Vagina (tissue), 2 donors: ENCODE measurements at regions not wholly inside any gene's neighbourhood (a gene's known extent, or its start where the extent isn't known, plus 50 kb on each side); places are given as distances from the start of the nearest gene placed in this dataset.

Experiments
- DNase-seq, 2 donors: peaks; one replicate each; pipeline ENCODE4 v3.0.0-alpha.2; 2017; ENCODE audit errors: extremely low spot score in 2 of 2
- H3K27ac ChIP-seq: fragments of 200-600 bp; sonication (generic); one replicate; pipeline ENCODE4 v1.5.1; 2019
- H3K27me3 ChIP-seq: fragments of 200-600 bp; sonication (generic); one replicate; pipeline ENCODE4 v1.5.1; 2019
- H3K36me3 ChIP-seq, 2 donors: fragments of 200-600 bp; sonication (generic); one replicate each; pipeline ENCODE4 v1.5.1; 2017 to 2019
- H3K4me1 ChIP-seq: fragments of 200-600 bp; sonication (generic); one replicate; pipeline ENCODE4 v1.5.1; 2019
- H3K4me3 ChIP-seq, 2 donors: fragments of 200-600 bp; sonication (generic); 1 replicate in 1 of 2; 2 replicates in 1 of 2; pipeline ENCODE4 v1.5.1; 2016 to 2019
- H3K9me3 ChIP-seq: fragments of 200-600 bp; sonication (generic); one replicate; pipeline ENCODE4 v1.5.1; 2019
- POLR2A ChIP-seq, 2 donors: fragments of 450-650 bp; IDR thresholded peaks; one replicate each; pipeline ENCODE4 v1.6.1; 2017; ENCODE audit warnings: antibody characterized with exemption in 2 of 2, mild to moderate bottlenecking in 2 of 2, moderate library complexity in 2 of 2
- POLR2AphosphoS5 ChIP-seq, 2 donors: sonication (generic); formaldehyde crosslinking; IDR thresholded peaks; one replicate each; pipeline ENCODE4 v1.9.0; 2017; ENCODE audit warnings: antibody characterized with exemption in 2 of 2, mild to moderate bottlenecking in 2 of 2, low read depth in 1 of 2; ENCODE audit not compliant: insufficient read depth in 1 of 2
- intact Hi-C: fragments of 100-400 bp; cut with DNase I; formaldehyde crosslinking; loops from one replicate; pipeline ENCODE4 v1.15.1; 2023
- TF ChIP-seq, protein P1 (sequence below), 3 experiments: fragments of 450-650 bp in 2 of 3; fragments of 200-600 bp in 1 of 3; sonication (generic) in 1 of 3; IDR thresholded peaks; one replicate each; pipeline ENCODE4 v1.5.1; 2017 to 2019; ENCODE audit warnings: antibody characterized with exemption in 3 of 3, mild to moderate bottlenecking in 2 of 3, moderate library complexity in 2 of 3

DNA sequence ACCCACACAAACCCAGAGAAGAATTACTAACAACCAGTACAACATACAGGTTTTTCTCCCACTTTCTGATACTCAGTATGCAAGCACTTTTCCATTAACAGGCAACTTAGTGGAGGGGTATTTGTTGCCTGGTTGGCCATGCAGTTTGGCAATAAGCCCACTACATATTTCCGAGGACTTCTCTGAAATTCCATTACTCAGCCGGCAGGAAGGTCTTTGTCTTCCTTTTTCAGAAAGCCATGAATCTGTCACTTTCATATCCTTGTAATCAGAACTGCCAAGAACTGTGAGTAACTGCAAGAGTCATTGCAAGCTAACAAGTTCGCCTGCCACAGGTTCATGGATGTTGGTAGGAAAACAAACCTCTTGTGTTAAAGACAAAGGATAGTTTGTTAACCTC lies 422.3 kb upstream of the ROBO1 start:
- intact Hi-C loops: no loop called here
- Histone ChIP-seq H3K4me1 (no peaks in the 10 kb centered on the region), H3K9me3 (no peaks in the 10 kb centered on the region), H3K27me3 (no peaks in the 10 kb centered on the region), H3K36me3 (no peaks in the 10 kb centered on the region), H3K27ac (no peak overlapping the region), H3K4me3 (no peak overlapping the region)
- TF ChIP-seq POLR2A (IDR thresholded peaks at IDR 0.05) (no peak), POLR2AphosphoS5 (IDR thresholded peaks at IDR 0.05; ENCODE audit: insufficient read depth in 1 of 2, low read depth in 1 of 2) (no peak)
- TF ChIP-seq, protein P1, sequence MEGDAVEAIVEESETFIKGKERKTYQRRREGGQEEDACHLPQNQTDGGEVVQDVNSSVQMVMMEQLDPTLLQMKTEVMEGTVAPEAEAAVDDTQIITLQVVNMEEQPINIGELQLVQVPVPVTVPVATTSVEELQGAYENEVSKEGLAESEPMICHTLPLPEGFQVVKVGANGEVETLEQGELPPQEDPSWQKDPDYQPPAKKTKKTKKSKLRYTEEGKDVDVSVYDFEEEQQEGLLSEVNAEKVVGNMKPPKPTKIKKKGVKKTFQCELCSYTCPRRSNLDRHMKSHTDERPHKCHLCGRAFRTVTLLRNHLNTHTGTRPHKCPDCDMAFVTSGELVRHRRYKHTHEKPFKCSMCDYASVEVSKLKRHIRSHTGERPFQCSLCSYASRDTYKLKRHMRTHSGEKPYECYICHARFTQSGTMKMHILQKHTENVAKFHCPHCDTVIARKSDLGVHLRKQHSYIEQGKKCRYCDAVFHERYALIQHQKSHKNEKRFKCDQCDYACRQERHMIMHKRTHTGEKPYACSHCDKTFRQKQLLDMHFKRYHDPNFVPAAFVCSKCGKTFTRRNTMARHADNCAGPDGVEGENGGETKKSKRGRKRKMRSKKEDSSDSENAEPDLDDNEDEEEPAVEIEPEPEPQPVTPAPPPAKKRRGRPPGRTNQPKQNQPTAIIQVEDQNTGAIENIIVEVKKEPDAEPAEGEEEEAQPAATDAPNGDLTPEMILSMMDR (IDR thresholded peaks at IDR 0.05): no peak
- DNase-seq: no peak

DNA sequence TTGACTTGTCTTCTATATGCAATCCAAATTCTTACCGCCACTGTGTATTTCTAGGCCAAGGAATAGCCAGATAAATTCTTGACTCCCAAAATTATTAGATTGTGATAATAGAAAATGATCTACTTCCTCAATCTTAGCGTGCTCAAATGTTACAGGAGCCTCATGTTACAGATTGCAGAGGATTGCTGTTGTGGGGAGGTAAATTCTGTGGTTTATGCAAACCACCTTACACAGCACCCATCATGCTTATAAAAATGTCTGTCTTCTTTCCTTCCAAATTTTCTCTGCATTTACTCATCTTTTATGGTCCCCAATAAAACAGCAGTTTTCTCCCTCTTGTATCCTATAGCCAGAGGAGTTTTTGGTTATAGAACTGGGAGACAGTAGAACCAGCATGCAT lies 420.2 kb upstream of the ROBO1 start:
- TF ChIP-seq POLR2AphosphoS5 (IDR thresholded peaks at IDR 0.05; ENCODE audit: insufficient read depth in 1 of 2, low read depth in 1 of 2): no peak
- TF ChIP-seq, protein P1 (IDR thresholded peaks at IDR 0.05): no peak
- no peak for TF ChIP-seq POLR2A (IDR thresholded peaks at IDR 0.05)
- intact Hi-C loops: no loop called here

DNA sequence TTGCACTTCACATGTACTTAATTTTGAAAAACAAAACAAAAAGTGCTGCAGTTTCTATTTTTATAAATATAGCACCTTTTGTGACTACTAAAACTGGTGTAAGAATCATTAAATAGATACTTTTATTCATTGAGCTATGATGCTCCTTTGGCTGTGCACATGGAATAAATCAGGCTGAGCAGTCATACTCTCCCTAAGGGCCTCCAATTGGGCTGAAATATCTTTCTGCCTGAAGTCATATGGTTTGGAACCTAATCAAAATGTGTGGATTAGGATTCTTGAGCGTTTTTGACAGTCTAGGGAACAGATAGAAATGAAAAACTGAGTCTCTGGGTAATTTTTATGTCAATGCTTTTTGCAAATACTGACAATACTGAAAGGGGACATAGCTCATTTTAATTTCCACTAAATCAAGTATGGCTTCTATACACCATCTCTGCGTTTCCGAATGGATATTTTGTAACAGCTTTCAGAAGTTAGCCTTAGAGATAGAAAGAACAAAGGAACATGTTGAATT lies 392.2 kb upstream of the ROBO1 start:
- Histone ChIP-seq H3K27ac (no peak overlapping the region), H3K27me3 (no peaks in the 10 kb centered on the region), H3K36me3 (no peaks in the 10 kb centered on the region), H3K9me3 (no peaks in the 10 kb centered on the region), H3K4me1 (no peaks in the 10 kb centered on the region), H3K4me3 (no peak overlapping the region)
- TF ChIP-seq, protein P1 (IDR thresholded peaks at IDR 0.05): no peak
- TF ChIP-seq POLR2AphosphoS5 (IDR thresholded peaks at IDR 0.05; ENCODE audit: insufficient read depth in 1 of 2, low read depth in 1 of 2) (no peak), POLR2A (IDR thresholded peaks at IDR 0.05) (no peak)
- intact Hi-C loops: no loop called here
- no peak for DNase-seq

More for the DNA sequence above, 420.2 kb upstream of the ROBO1 start:
- Histone ChIP-seq H3K27ac (no peak overlapping the region), H3K4me3 (no peak overlapping the region), H3K4me1 (no peaks in the 10 kb centered on the region), H3K27me3 (no peaks in the 10 kb centered on the region), H3K9me3 (no peaks in the 10 kb centered on the region), H3K36me3 (no peaks in the 10 kb centered on the region)
- no peak for DNase-seq

DNA sequence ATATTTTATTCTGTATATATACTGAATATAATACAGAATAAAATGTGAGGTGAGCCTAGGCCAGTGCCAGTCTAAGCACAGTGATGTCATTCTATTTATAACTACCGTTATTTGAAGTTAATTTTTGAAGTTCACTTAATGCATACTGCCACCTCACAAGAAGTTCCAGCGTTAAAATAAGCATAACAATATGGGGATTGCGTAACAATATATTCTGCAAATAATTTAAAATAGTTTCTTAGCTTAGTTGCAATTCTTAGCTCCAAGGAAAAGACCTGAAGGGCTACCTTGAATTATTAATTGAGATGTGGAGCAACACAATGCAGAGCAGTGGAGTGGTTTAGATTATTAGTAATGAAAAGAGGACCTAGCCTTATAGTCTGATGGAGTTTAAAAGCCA lies 390.5 kb upstream of the ROBO1 start:
- no peaks in the 10 kb centered on the region for H3K4me1 ChIP-seq
- TF ChIP-seq, protein P1 (IDR thresholded peaks at IDR 0.05): no peak
- TF ChIP-seq POLR2A (IDR thresholded peaks at IDR 0.05): no peak
- no peak for TF ChIP-seq POLR2AphosphoS5 (IDR thresholded peaks at IDR 0.05; ENCODE audit: insufficient read depth in 1 of 2, low read depth in 1 of 2)
- H3K9me3 ChIP-seq: no peaks in the 10 kb centered on the region
- DNase-seq: no peak
- intact Hi-C loops: no loop called here
- no peaks in the 10 kb centered on the region for H3K36me3 ChIP-seq
- no peak overlapping the region for H3K27ac ChIP-seq
- no peak overlapping the region for H3K4me3 ChIP-seq
- no peaks in the 10 kb centered on the region for H3K27me3 ChIP-seq

DNA sequence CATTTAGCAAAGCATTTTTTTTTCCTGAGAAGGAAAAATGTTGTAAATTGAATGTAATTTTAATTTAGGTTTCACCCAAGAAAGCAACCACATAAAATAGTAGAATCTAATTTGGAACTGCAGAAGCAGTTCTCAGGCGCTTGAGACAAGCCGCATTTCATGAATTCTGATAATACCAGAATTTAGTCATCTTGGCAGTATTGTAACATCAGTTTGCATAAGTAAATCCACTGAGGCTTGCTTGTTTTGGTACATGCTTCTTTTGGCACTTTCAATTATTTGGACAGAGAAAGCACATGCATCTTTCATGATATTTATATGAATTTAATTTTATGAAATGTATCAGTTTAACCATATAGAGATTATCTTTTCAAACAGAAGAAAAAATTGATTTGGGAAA lies 389.7 kb upstream of the ROBO1 start:
- no peak overlapping the region for H3K27ac ChIP-seq
- H3K4me1 ChIP-seq: no peaks in the 10 kb centered on the region
- H3K4me3 ChIP-seq: no peak overlapping the region
- intact Hi-C loops: no loop called here
- TF ChIP-seq POLR2A (IDR thresholded peaks at IDR 0.05) (no peak), POLR2AphosphoS5 (IDR thresholded peaks at IDR 0.05; ENCODE audit: insufficient read depth in 1 of 2, low read depth in 1 of 2) (no peak)
- TF ChIP-seq, protein P1 (IDR thresholded peaks at IDR 0.05): no peak
- H3K27me3 ChIP-seq: no peaks in the 10 kb centered on the region
- no peaks in the 10 kb centered on the region for H3K36me3 ChIP-seq
- no peak for DNase-seq
- no peaks in the 10 kb centered on the region for H3K9me3 ChIP-seq
